Sigmoid colon (tissue), 6 donors: ENCODE measurements at regions not wholly inside any gene's neighbourhood (a gene's known extent, or its start where the extent isn't known, plus 50 kb on each side); places are given as distances from the start of the nearest gene placed in this dataset.

Source experiments
- DNase-seq: peaks from one replicate; pipeline ENCODE4 v3.0.0-alpha.2; 2019
- H3K27ac ChIP-seq, 4 donors: fragments of 200-600 bp; sonication (generic); one replicate each; pipeline ENCODE4 v1.5.1; 2016 to 2019; ENCODE audit warnings: mild to moderate bottlenecking in 1 of 4
- H3K27me3 ChIP-seq, 3 donors: fragments of 200-600 bp; sonication (generic); one replicate each; pipeline ENCODE4 v1.5.1; 2019; ENCODE audit warnings: mild to moderate bottlenecking in 1 of 3
- H3K36me3 ChIP-seq, 4 donors: fragments of 200-600 bp; sonication (generic); one replicate each; pipeline ENCODE4 v1.5.1; 2016 to 2019
- H3K4me1 ChIP-seq, 4 donors: fragments of 200-600 bp; sonication (generic); one replicate each; pipeline ENCODE4 v1.5.1; 2017 to 2019
- H3K4me3 ChIP-seq, 4 donors: fragments of 200-600 bp; sonication (generic); one replicate each; pipeline ENCODE4 v1.5.1; 2017 to 2019; ENCODE audit warnings: mild to moderate bottlenecking in 2 of 4, moderate library complexity in 1 of 4
- H3K9me3 ChIP-seq, 4 donors: fragments of 200-600 bp in 3 of 4; sonication (generic) in 3 of 4; one replicate each; pipeline versions ENCODE4 v1.5.1 to v1.6.1; 2013 to 2019
- CTCF ChIP-seq, 4 experiments: fragments of 450-650 bp in 3 of 4; fragments of 200-600 bp in 1 of 4; IDR thresholded peaks; one replicate each; pipeline ENCODE4 v1.5.1; 2016 to 2019; ENCODE audit warnings: antibody characterized with exemption in 4 of 4, mild to moderate bottlenecking in 3 of 4, moderate library complexity in 2 of 4
- EP300 ChIP-seq, 4 donors: sonication (generic); formaldehyde crosslinking; IDR thresholded peaks; one replicate each; pipeline ENCODE4 v1.6.1; 2017; ENCODE audit warnings: antibody characterized with exemption in 4 of 4
- POLR2A ChIP-seq, 2 donors: fragments of 450-650 bp; IDR thresholded peaks; one replicate each; pipeline ENCODE4 v1.6.1; 2016; ENCODE audit warnings: antibody characterized with exemption in 2 of 2, mild to moderate bottlenecking in 2 of 2, moderate library complexity in 2 of 2
- POLR2AphosphoS5 ChIP-seq, 4 donors: sonication (generic); formaldehyde crosslinking; IDR thresholded peaks; one replicate each; pipeline ENCODE4 v1.6.1; 2017; ENCODE audit warnings: antibody characterized with exemption in 4 of 4
- WGBS, 2 donors: extraction: QIAGEN DNeasy Blood & Tissue Kit; methylation state at CpG; one replicate each; pipeline ENCODE4 v1.1.7; 2013; 5-methylcytosine and 5-hydroxymethylcytosine counted together
- intact Hi-C: fragments of 100-400 bp; cut with DNase I; formaldehyde crosslinking; loops from one replicate; pipeline ENCODE4 v1.15.1; 2023
- donor health status: healthy with polysubstance abuse.
- donor health status: healthy.

- Histone ChIP-seq H3K9me3 (no peaks in the 10 kb centered on the region), H3K27ac (no peak overlapping the region), H3K27me3 (no peaks in the 10 kb centered on the region), H3K36me3 (no peaks in the 10 kb centered on the region), H3K4me1 (no peaks in the 10 kb centered on the region), H3K4me3 (no peak overlapping the region)
- no peak for DNase-seq
- 64 to 73% methylated on average over 6 of the region's 6 CpGs for WGBS, 2 donors
- TF ChIP-seq POLR2A (IDR thresholded peaks at IDR 0.05) (no peak), CTCF (IDR thresholded peaks at IDR 0.05) (no peak), EP300 (IDR thresholded peaks at IDR 0.05) (no peak), POLR2AphosphoS5 (IDR thresholded peaks at IDR 0.05) (no peak)
- intact Hi-C loops: no loop called here
Measured at GRCh38 chr1:112177314-112177713, 187.8 kb upstream of the KCND3 start.

- H3K27ac ChIP-seq: no peak overlapping the region
- H3K9me3 ChIP-seq: peaks cover 0 to 3% (median 0%) of the 10 kb centered on the region in 4 donors
- TF ChIP-seq POLR2AphosphoS5 (IDR thresholded peaks at IDR 0.05): no peak
- no peak overlapping the region for H3K4me3 ChIP-seq
- intact Hi-C loops: no loop called here
- H3K36me3 ChIP-seq: no peaks in the 10 kb centered on the region
- DNase-seq: no peak
- no peaks in the 10 kb centered on the region for H3K4me1 ChIP-seq
- H3K27me3 ChIP-seq: no peaks in the 10 kb centered on the region
Measured at GRCh38 chr1:112188611-112189010, 199.1 kb upstream of the KCND3 start.

- no peaks in the 10 kb centered on the region for H3K36me3 ChIP-seq
- no peak for DNase-seq
- TF ChIP-seq POLR2A (IDR thresholded peaks at IDR 0.05) (no peak), CTCF (IDR thresholded peaks at IDR 0.05) (no peak), POLR2AphosphoS5 (IDR thresholded peaks at IDR 0.05) (no peak), EP300 (IDR thresholded peaks at IDR 0.05) (no peak)
- H3K4me1 ChIP-seq: no peaks in the 10 kb centered on the region
- H3K27ac ChIP-seq: no peak overlapping the region
- no peak overlapping the region for H3K4me3 ChIP-seq
- peaks cover 0 to 3% (median 0%) of the 10 kb centered on the region in 4 donors for H3K9me3 ChIP-seq
- intact Hi-C loops: no loop called here
- 43 to 56% methylated on average over 4 of the region's 4 CpGs for WGBS, 2 donors
- H3K27me3 ChIP-seq: no peaks in the 10 kb centered on the region
Measured at GRCh38 chr1:112196008-112196588, 199.9 kb upstream of the CTTNBP2NL start.

GRCh38 chr1:112196731-112197130 is 199.3 kb upstream of the CTTNBP2NL start:
- no peak for DNase-seq
- 84 to 88% methylated on average over 4 of the region's 4 CpGs for WGBS, 2 donors
- no peak for TF ChIP-seq POLR2A (IDR thresholded peaks at IDR 0.05)
- no peak for TF ChIP-seq POLR2AphosphoS5 (IDR thresholded peaks at IDR 0.05)
- TF ChIP-seq CTCF (IDR thresholded peaks at IDR 0.05): no peak
- TF ChIP-seq EP300 (IDR thresholded peaks at IDR 0.05): no peak
- Histone ChIP-seq H3K4me3 (no peak overlapping the region), H3K27me3 (no peaks in the 10 kb centered on the region), H3K4me1 (no peaks in the 10 kb centered on the region), H3K27ac (no peak overlapping the region), H3K36me3 (no peaks in the 10 kb centered on the region), H3K9me3 (peaks cover 0 to 3% (median 0%) of the 10 kb centered on the region in 4 donors)
- intact Hi-C loops: no loop called here

- WGBS, 2 donors: 21 to 46% methylated on average over 1 of the region's 1 CpG
- peaks cover 0 to 2% (median 0%) of the 10 kb centered on the region in 4 donors for H3K9me3 ChIP-seq
- H3K4me1 ChIP-seq: no peaks in the 10 kb centered on the region
- no peak for DNase-seq
- H3K36me3 ChIP-seq: no peaks in the 10 kb centered on the region
- TF ChIP-seq POLR2AphosphoS5 (IDR thresholded peaks at IDR 0.05) (no peak), POLR2A (IDR thresholded peaks at IDR 0.05) (no peak), CTCF (IDR thresholded peaks at IDR 0.05) (no peak), EP300 (IDR thresholded peaks at IDR 0.05) (no peak)
- no peaks in the 10 kb centered on the region for H3K27me3 ChIP-seq
- H3K4me3 ChIP-seq: no peak overlapping the region
- no peak overlapping the region for H3K27ac ChIP-seq
- intact Hi-C loops: no loop called here
Measured at GRCh38 chr1:112209493-112209892, 186.5 kb upstream of the CTTNBP2NL start.
